NT2/D1 (cell line): ENCODE measurements at regions not wholly inside any gene's neighbourhood (a gene's known extent, or its start where the extent isn't known, plus 50 kb on each side); places are given as distances from the start of the nearest gene placed in this dataset.

Experiments used
- SUZ12 ChIP-seq: IDR thresholded peaks from 2 replicates; pipeline ENCODE4 v1.6.1; 2011; ENCODE audit not compliant: insufficient read length, insufficient read depth; ENCODE audit errors: extremely low read depth
- YY1 ChIP-seq: IDR thresholded peaks from 2 replicates; pipeline ENCODE4 v1.6.1; 2011; ENCODE audit not compliant: insufficient read length, insufficient read depth
- ZNF274 ChIP-seq: IDR thresholded peaks from 2 replicates; pipeline ENCODE4 v1.6.1; 2011; ENCODE audit warnings: mild to moderate bottlenecking, low read depth, low read length

DNA sequence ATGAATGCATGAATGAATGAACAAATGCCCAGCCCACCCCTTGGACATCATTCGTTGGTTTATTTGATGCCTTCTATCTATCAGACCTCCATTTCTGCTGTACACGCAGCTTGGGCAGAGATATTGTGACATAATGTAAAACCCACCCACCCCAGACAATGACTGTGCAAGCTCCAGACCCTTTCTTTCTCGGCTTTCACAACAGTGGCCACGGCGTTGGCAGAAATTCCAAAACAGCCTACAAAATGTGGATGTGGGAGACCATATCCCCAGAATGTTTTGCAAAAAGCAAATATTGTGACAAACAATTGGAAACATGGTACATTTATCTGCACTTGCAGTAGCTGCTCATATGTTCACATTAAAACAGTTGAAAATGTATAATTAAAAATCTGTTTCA, 162.0 kb upstream of the MAFB start:
- TF ChIP-seq ZNF274: no peak
- no peak for TF ChIP-seq SUZ12
- no peak for TF ChIP-seq YY1
